GM19467 (cell line): ENCODE measurements at regions not wholly inside any gene's neighbourhood (a gene's known extent, or its start where the extent isn't known, plus 50 kb on each side); places are given as distances from the start of the nearest gene placed in this dataset.

Experiments used
- ATAC-seq: cut with Tn5 transposase; IDR thresholded peaks from one replicate; pipeline ENCODE4 v1.9.1; 2021; ENCODE audit warnings: mild to moderate bottlenecking, moderate library complexity; ENCODE audit not compliant: unreplicated experiment

DNA sequence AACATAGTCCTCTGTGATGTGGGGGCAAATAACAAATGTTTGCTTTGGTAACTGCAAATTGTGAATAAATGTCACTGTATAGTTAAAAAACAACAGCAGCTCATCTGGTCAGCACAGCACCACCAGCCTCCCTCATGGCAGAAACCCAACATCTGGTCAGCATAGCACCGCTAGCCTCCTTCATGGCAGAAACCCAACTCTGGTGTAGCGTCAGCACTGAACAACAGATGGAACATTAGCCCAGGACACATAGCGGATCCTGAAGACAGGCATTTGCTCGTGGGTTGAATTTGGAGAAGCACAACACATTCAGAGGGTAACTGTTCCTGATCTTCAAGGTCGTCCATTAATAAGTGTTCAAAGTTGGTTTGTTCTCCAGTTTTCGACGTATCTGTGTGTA is 265.9 kb downstream of the DLL1 start:
- no peak for ATAC-seq

DNA sequence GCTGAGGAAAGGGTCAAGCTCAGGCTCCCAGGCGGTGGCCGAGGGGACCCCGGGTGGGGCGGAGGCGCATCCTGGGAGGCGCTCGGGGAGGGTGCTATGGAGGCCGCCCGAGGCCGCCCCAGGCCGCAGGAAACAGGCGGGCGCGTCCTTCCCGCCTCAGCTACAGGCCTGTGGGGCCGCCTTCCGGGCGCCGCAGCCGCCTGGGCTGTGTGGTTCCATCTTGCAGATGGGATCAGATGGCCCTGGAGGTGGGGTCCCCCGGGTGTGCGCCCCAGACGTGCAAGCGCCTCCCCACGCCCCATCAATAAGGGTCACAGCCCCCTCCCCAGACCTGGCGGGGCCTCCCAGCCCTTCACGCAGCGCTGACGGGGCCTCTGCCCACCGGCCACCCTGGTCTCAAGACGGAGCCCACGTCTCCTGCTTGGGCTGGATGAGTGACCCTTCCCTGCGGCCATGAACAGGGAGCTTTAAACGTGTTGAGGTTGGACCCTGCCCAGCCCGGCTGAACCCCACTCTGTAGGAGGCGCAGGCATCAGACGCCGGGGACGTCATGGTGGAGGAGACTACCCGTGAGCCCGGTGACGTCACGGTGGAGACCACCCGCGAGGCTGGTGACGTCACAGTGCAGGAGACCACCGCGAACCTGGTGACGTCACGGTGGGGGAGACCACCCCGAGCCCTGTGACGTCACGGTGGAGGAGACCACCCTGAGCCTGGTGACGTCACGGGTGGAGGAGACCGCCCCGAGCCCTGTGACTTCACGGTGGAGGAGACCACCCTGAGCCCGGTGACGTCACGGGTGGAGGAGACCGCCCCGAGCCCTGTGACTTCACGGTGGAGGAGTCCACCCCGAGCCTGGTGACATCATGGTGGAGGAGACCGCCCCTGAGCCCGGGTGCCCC is 267.0 kb downstream of the DLL1 start:
- ATAC-seq: no peak

DNA sequence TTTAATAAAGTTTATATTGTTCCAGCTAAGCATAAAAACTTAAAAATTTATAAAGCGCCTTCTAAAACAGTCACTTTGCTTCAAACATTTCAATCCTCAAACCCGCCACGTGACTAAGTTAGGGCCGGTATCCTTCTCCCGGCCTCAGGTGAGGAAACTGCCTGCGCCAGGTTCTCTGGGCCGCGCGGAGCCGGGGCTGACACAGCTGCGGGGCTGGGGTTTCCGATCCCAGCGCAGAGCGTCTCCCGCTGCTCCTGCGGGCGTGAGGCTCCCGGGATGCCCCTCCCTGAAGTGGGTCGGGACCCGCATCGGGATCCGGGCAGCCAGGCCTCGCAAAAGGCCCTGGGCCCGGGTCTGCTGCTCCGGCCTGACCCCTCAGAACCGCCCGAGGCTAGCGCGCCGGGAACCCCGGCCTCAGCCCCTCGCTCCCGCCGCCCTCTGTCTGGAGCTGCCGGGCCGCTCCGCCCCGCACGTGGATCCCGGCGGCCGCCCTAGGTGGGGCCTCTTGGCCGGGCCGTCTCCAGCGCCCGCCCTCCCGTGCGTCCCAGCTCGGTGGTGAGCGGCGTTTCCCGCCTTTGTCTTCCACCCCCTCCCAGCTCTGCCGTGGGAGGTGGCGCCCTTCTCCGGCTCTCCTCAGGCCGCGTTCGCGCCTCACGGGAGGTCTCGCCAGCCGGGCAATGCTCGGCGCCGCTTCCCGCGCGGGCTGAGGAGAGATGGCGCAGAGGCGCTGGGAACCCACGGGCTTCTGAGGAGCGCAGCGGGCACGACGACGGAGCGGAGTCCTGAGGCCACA is 267.9 kb downstream of the DLL1 start:
- ATAC-seq: no peak

DNA sequence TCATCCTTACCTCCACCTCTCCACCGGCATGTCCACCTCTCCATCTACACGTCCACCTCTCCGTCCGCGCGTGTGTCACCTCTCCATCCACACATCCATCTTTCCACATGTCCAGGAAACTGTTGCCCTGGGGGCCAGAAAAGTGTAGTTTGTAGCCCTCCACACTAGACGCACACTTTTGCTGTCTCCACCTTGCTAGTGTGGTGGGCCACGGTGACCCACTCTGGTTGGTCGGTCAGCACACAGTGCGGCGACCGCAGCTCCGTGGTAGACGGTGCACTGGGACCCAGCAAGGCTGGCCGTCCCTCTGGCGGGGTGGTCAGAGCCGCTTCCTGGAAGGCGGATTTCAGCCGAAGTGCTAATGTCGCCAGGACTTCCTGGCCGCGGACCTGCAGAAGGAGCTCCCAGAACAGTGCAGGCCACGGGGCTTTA is 268.6 kb downstream of the DLL1 start:
- no peak for ATAC-seq

DNA sequence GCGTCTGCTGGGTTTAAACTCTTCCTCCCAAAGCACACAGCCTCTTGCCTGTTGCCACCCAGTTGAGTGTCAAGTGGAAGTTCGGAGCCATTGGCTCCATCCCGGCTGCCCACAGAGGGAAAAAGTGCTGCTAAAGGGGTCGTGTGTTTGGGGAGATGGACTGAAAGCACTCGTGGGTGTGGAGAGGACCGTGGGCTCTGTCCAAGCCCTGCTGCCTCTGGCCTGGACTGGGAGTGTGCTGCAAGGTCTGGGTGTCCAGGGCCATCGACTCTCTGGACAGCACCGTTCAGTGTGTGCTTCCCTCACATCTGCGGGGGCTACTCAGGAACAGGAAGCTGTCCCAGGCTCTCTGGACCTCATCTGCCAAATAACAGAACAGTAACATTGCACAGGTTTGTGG is 269.3 kb downstream of the DLL1 start:
- ATAC-seq: no peak

DNA sequence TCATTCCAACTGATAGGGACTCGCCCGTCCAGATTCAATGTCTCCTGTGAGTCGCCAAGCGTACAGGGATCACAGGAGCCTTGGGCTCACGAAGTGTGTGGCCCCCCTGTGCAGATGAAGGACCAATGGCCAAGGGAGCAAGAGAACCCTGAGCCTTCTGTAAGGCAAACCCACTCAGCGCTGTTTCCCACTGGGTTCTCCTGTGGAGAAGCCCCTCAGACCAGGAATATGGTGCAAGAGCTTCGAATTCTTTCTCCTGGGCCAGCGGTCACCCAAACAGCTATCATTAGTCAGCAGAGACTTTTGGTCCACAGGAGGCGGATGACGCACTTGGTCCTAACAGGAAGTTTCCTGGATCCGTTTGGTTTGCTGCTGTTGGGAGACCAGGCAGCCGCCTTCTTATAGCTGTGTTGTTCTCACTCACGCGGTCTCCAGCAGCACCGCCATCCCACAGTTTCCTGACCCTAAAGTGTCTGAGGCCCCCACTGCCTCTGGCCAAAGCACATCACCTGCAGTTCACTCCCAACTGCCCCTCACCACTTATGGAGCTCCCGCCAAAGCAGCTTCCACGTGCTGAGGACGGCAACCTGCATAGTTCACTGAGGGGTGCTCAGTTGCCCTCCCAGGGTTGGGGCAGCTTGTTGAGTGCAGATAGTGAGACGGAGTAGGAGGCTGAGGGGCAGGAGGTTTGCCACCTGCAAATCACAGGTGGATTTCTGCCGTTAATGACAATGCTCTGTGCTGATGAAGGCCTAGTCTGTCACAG is 268.6 kb downstream of the ERMARD start:
- no peak for ATAC-seq

DNA sequence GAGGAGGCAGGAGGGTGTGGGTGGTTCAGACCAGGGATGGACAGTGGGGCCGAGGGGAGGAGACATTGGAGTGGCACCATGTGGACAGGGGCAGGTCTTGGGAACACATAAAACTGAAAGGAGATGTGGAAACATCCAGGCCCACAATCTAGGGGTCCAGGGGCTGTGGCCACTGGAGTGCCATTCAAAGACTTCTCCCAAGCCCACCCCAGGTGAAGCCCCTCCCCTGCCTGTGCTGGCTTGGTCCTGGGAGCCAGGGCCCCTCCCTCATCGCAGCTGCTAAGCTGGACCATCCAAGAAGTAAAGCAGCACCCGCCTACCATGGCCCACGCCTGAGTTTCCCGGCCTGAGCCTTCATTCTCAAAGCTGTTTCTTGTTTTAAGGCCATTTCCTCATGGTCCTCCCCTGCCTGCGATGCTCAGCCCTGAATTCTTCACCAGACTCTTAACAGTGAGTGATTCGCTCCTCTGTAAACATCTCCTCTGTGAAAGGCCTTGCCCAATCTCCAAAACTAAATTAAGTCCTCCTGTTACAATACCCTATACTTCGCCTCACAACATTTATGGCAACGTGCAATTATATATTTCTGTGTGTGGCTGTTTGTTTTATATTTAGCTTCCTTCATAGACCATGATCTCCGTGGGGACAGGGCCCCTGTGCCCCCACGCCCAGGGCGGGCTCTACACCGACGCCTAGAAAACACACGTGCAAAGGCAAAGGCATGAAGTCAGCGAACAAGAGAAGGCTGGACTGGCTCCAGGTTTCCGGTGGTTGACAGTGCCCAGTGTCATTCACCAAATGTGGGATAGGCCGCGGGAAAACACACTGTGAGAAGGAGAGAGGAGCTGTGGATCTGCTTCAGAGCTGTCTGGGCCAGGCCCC is 267.8 kb downstream of the ERMARD start:
- ATAC-seq: no peak

DNA sequence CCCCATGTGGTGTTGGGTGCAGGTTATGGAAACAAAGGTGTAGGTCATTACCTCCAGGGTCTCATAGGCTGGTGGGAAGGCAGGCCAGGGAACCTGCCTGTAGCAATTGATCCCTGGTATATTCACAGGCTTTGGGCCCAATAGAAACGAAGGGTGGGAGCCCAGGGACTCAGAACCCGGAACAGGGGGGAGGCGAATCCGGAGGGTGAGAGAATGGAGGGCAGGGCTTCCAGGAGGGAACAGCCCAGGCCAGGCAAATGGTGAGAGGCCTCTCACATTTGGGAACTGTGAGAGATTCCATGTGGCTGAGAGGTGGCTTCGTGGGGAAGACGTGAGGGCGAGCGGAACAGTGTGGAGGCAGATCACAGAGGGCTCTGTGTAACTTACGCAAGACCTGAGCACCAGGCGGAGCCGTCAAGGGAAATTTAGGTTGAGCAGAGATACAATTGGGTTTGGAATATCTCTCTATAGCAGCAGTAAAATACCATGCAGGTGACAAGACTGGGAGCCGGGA is 267.1 kb downstream of the ERMARD start:
- ATAC-seq: no peak

DNA sequence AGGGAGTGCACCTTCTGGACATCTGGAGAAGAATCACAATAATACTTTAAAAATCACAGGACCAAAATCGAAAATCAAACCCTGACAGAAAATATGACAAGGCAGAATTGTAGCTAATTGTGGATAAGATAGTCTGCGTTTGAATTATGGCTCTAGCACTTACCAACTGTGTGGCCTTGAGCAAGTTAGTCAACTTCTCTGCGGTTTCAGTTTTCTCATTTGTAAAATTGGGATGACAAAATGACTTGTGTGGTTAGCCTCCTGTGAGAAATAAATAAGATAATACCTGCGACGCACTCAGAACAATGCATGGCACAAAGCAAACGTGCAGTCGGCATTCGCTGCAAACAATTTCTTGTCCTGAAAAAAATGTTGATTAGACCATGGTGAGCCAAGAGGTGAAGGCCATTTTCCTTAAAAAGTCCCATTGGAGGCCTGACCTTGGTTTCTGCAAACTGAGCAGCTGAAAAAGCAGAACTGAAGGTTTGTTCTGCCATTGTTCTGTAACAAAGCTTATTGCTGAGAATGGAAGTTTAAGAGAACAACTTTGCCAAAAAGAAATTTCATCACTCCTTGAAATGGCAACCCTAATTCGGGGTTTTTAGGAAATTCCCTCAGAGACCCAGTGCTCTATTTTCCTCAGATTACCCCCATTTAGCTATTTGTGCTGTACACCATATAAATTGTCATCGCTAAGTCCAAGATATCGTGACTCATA is 266.3 kb downstream of the ERMARD start:
- ATAC-seq: no peak

DNA sequence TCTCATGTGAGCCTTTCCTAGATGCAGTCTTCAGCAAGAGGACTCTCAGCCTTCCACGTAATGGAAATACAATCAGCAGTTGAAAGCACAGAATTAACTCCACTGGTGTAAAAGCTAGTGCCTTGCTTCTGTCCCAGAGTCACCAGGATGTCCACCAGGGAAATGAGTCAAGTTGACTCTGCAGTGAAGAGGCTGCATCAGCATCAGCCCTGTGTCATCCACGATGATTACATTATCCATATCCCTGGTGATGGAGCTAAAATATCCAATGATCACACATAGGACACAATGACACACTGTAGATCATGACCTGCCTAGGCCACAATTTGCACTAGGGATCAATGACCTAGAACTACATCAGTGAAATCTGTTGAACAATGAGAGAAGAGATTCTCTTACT is 262.4 kb downstream of the ERMARD start:
- no peak for ATAC-seq

DNA sequence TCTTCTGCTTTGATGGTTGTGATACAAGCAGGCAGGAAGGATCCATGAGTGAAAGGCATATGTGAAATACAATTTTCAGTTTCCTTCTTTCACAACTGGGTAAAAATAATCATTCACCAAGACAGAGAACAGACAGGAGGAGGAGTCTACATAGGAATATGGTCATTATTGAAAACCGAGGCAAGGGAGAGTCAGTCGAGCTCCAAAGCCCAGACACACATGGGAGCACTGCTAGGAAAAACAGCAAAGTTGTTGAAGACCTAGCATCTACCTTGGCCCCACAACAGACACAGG is 260.6 kb downstream of the ERMARD start:
- no peak for ATAC-seq

DNA sequence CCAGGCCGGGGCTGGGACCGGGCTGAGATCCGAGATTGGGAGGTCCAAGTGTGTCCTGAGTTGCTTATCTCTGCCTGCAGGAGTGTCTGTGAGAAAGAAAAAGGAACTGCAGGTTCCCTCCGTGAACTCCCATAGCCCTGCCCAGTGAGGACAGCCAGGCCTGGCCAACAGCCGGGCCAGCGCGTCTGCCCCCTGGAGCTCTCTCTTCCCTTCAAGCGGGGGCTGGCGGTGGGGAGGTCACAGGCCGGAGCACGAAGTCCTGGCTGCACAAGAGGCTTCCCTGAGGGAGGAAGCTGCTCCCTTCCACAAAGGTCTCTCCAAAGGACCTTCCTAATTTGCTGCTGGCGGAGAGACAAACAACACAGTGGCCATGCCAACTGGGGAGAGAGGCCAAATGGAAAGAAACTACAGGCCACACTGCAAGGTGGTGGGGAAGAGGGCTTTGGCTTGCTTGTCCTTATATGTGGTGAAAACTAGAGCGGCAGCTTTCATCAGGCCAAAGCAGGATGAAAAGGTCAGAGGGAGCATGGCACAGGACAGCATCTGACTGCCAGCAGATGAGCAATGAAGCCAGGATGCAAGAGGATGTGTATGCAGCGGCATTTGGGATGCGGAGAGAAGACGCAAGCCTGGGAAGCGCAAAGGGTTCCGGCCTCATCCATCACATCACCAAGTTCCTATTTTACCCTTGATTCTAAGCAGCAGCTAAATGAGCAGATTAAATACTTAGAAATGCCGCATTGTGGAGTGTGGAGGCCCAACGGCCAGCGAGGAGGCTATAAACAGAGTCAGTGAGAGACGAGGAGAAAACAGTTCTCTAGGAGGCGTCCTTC is 260.0 kb downstream of the ERMARD start:
- ATAC-seq: no peak

DNA sequence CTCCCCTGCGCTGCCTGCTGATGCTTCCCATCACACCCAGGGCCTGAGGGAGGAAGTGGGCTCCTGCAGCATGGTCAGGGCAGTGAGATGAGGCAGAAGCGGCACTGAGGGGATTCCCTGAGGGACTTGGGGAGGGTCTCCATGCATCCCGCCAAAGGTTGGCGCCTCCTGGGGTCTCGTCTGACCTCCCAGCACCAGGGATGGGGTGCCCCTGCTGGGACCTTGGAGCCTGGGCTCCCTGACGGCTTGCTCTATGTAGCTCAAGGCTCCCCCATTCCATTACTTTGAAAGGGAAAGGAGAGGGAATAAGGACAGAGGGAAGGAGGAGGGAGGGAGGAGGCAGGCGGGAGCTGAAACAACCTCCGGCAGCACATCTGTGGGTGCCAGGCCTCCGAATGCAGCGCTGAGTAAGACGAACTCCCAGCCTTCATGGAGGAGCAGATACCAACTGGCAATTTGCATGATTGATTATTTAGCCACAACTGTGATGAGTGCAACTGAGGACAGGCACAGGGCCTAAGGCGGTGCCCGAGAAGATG is 259.3 kb downstream of the ERMARD start:
- ATAC-seq: no peak

DNA sequence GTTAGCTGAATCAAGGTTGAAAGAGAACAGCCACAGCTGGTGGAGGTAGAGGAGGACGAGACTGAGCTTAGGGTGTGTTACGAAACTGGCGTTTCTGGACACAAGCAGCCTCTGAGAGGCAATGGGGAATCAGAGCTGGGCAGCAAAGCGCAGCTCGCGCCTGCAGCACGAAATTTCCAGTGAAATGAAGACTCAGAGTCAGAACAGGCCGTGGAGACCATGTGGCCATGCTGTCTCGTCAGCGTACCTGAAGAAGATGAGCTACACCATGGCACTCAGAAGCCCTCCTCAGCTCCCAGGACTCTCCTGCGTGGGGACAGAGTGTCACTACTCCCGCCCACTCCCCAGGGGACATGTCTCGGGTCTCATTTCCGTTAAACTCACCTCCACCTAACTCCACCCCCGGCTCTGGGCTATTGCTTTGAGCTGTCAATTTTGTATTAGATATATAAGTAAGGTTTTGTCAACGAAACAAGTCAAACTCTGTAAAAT is 256.9 kb downstream of the ERMARD start:
- ATAC-seq: no peak

DNA sequence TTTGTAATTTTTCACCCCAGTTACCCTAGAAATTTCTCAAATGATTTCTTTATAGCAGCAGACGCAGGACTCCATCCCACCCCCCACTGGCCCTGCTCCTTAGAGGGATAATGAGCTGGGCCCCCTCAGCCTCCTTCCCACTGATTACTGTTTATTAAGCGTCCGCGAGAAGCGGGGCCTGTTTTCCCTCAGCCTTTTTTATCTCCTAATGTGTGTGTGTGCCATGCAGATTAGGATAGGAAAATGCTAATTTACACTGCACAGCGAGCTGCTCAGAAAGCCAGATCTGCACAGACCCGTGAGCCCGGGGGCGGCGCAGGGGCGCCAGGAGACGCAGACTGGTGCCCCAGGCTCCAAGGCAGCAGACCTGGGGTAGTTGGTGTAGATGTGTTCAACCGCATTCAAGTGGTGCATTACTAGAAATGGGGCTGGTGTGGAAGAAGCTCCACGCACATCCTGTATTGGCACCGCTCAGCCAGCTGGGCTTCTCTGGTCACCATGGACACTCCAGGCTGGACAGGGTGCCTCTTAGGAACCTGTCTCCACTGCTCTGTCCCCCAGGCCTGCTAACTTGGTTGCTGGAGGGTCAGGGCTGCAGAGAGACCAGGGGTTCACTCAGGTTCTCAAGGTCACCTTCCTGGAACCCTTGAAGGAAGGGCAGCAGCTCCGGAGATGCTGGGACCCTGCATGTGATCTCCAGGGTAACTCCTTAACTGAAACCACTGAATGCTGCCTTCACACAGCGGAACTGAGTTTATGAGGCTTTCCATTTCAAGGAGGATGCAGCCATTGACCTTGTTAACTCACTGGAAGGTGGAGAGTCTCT is 256.3 kb downstream of the ERMARD start:
- ATAC-seq: no peak

DNA sequence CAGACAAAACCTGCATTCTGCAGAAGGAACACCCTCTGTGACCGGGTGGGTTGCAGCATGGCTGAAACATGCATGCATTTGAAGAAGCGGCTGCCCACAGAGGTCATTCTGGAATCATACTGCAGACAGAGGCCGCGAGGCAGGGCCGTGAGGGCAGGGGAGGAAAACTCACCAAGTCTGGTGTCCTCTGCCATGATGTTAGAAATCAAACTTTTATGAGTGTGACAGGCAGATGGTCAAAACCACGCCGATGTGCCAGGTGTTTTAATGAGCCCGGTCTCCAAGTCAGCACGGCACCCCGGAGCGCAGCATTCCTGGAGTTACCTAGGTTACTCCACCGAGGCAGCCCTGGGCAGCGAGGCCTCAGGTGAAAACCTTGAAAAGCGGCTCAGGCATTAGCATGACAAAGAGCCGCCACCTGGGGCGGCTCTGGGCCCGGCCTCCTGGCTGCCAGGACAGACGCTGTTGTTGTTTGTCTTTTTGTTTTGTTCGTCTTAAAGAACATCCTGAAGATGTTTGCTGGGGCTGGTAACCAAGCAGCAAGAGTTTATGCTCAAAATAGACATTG is 255.6 kb downstream of the ERMARD start:
- no peak for ATAC-seq
